Epithelial cell of esophagus (primary cell): ENCODE measurements at regions not wholly inside any gene's neighbourhood (a gene's known extent, or its start where the extent isn't known, plus 50 kb on each side); places are given as distances from the start of the nearest gene placed in this dataset.
A peak's percentile ranks its signal among the peaks of the same experiment; 100 is the strongest.

ENCODE experiments used
- DNase-seq: peaks from one replicate; pipeline ENCODE4 v3.0.0; 2010; ENCODE audit warnings: low read depth
- H3K4me3 ChIP-seq: 2 replicates; pipeline ENCODE4 v1.5.1; 2011; ENCODE audit warnings: mild to moderate bottlenecking, low read length, control low read depth
- TF ChIP-seq, protein P1 (sequence below): IDR thresholded peaks from 2 replicates; pipeline ENCODE4 v1.5.1; 2011; ENCODE audit warnings: low read depth, mild to moderate bottlenecking, low read length, control low read depth, inconsistent platforms; ENCODE audit not compliant: insufficient read depth; ENCODE audit errors: missing control alignments

DNA sequence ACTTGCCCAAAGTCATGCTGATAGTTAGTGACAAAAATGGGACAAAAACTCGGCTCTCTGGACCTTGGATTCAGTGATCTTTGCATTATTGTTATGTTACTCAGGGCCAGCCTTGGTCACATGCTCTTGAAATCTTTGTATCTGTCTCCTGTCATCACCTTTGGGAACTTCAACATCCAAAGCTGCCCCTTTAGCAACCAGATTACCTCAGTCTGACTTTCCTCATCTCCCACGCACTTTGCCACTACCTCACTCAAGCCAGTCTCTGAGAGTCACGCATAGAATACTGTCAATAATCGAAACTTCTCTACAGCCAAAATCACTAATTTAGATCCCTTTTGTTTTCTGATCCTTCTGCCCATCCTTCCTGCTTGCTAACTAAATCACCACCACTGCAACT, 90.8 kb upstream of the DAAM1 start:
- TF ChIP-seq, protein P1, sequence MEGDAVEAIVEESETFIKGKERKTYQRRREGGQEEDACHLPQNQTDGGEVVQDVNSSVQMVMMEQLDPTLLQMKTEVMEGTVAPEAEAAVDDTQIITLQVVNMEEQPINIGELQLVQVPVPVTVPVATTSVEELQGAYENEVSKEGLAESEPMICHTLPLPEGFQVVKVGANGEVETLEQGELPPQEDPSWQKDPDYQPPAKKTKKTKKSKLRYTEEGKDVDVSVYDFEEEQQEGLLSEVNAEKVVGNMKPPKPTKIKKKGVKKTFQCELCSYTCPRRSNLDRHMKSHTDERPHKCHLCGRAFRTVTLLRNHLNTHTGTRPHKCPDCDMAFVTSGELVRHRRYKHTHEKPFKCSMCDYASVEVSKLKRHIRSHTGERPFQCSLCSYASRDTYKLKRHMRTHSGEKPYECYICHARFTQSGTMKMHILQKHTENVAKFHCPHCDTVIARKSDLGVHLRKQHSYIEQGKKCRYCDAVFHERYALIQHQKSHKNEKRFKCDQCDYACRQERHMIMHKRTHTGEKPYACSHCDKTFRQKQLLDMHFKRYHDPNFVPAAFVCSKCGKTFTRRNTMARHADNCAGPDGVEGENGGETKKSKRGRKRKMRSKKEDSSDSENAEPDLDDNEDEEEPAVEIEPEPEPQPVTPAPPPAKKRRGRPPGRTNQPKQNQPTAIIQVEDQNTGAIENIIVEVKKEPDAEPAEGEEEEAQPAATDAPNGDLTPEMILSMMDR = no peak
- H3K4me3 ChIP-seq = no peak overlapping the region
- no peak for DNase-seq

DNA sequence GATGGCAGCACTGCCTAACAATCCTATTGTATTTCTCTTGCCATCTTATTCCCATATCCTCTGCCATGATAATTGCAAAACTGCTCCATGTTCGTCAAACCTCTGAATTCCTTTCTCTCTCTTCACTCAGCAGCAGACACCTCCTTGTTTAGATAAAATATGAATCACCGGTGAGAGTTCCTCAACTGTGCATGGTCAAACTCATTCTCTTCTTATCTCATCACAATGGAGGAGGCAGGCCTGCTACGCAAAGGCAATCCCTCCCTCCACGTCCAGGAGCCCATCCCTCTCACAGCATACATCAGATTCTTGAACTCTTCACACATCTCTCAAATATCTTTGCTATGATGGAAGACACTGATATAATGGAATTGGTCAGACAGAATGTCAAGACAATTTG, 90.1 kb upstream of the DAAM1 start:
- H3K4me3 ChIP-seq = no peak overlapping the region
- DNase-seq = peak; percentile 90
- TF ChIP-seq, protein P1 = no peak

DNA sequence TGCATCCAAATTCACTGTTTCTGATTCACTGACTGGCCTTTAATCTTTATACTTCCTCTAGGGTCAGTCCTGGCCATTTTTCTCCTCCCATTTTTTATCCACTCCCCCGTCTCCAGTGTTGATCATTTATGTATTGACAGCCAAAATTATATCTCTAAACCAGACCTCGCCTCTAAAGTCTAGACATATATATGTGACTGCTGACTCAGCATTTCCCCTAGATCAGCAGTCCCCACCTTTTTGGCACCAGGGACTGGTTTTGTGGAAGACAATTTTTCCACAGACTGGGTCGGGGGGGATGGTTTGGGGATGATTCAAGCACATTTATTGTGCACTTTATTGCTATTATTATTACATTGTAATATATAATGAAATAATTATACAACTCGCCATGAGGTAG, 88.3 kb upstream of the DAAM1 start:
- H3K4me3 ChIP-seq = no peak overlapping the region
- TF ChIP-seq, protein P1 = no peak
- DNase-seq = no peak

DNA sequence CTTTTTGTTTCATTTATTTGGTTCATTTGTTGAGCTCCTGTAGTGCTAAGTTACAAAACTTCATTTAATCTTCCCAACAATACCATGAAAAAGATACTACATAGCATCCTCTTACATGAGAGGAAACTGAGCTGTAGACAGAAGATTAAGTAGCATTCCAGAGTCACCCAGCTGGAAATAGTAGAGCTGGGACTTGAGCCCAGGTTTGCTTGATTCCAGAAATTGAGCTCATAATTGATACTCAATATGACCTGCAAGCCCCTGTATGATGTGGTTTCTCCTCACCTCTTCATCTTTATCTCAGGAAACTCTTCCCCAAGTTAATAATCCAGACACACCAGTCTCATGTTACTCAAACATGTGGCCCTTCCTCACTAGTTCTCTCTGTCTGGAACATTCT, 87.0 kb upstream of the DAAM1 start:
- TF ChIP-seq, protein P1 = no peak
- no peak overlapping the region for H3K4me3 ChIP-seq
- DNase-seq = no peak

DNA sequence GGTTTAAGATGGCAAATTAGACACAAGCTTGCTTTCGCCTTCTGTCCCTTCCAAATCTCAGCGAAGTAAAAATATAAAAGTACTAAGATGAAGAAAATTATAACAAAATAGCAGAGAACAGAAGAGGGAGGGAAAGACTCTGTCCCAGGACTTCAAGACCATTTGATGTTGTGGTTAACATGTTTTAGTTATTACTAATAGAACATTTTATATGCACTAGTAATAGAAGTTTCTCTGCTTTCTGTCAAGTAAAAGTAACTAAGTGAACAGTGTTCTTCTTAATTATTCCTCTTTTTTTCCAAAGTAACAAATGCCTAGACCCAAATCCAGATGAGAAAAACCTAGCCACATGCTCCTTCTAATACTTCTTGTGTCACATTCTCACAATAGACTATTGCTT, 85.1 kb upstream of the DAAM1 start:
- no peak for DNase-seq
- H3K4me3 ChIP-seq = no peak overlapping the region
- TF ChIP-seq, protein P1 = no peak

DNA sequence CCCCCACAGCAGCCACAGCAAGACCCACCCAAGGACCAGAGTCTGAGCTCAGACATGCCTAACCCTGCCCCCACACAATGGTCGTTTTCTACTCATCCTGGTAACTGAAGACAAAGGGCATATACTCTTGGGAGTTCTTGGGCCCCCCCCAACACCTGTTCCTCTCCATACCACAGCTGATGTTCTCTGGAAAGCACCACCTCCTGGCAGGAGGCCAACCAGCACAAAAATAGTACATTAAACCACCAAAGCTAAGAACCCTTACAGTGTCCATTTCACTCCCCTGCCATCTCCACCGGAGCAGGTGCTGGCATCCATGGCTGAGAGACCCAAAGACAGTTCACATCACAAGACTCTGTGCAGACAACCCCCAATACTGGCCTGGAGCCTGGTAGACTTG, 80.6 kb upstream of the DAAM1 start:
- DNase-seq = no peak
- TF ChIP-seq, protein P1 = no peak
- no peak overlapping the region for H3K4me3 ChIP-seq

DNA sequence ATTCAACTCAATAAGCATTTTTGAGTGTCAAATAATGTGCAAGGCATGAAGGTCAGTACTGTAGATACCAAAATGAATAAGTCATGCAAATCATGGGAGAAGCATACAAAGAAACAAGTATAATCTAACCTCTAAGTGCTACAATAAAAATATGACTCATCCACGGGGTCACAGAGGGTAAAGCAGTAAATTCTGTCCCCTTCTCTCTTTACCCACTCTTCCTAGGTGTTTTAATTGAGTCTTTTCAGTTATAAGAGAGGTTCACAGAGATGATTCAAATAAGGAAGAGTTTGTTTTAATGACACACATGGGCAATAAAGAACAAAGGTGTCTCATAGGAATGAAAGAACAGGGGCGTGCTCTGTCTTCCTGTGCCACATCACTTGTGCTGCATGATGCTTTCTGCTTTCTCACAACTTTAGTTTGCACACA, 71.5 kb upstream of the DAAM1 start:
- TF ChIP-seq, protein P1 = no peak
- peak; percentile 57 for DNase-seq
- no peak overlapping the region for H3K4me3 ChIP-seq
